ENCODE measurements at regions not wholly inside any gene's neighbourhood (a gene's known extent, or its start where the extent isn't known, plus 50 kb on each side); places are given as distances from the start of the nearest gene placed in this dataset.
"Not testable (repeated sequence)": the region's sequence is repeated elsewhere in the genome, so short reads cannot be mapped to it uniquely, and the experiment has no call there.

DNA sequence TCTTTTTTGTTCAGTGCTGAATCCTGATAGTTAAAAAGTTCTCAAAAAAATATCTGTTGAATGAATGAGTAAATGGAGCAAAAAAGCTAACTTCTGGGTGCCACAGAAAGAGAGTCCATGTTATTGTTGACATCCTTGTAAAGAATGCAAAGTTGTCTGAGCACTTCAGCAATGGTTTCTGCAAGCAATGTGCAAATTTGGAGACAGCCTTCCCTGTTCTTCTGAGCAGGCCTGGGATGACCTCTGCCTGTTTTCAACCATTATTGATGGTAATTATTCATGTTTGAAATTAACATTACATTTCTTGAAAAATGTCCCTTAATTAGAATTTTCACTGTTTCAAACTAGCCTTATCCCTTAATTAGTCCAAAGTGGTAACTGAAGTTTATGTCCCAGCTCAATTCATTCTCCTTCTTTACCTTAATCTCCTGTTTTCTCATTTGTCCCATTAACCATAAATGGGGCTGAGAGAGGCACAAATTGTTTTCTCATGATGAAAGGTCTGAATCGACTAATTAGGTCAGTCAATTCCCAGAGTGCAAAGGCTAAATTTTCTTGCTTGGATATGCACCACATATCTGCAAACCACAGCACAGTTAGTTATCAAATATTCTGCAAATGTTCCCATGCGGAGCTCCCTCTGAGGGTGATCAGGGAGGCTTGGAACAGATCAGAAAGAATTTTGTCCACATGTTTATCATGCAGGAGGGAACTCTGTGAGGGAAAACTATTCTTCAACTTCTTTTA, 139.4 kb upstream of the KRR1 start:
- FAIRE-seq (no peak), DNase-seq (ENCODE audit: insufficient read length) (no peak)
- TF ChIP-seq POLR2A (IDR thresholded peaks at IDR 0.05; ENCODE audit: low read depth, low read length) (no peak), TAF1 (IDR thresholded peaks at IDR 0.05; ENCODE audit: borderline replicate concordance, low read depth, low read length) (no peak), POLR2AphosphoS5 (IDR thresholded peaks at IDR 0.05; ENCODE audit: low read depth, low read length) (no peak)

DNA sequence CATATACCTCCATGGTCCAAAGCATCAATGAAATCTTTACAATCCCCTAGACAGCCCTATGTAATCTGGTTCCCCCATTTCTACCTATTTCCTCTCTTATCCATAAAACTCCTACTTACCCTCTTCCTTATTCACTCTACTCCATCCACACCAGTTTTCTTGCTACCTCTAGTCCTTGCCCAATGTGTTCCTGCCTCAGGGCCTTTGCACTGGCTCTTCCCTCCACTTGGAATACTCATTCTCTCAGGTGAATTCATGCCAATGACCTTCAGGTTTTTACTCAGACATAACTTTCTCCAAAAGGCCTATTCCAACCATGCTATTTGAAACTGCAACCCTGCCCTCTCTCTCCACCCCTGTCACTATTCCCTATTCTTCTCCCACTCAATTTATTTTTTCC, 138.7 kb upstream of the KRR1 start:
- TF ChIP-seq TAF1 (IDR thresholded peaks at IDR 0.05; ENCODE audit: borderline replicate concordance, low read depth, low read length) = no peak
- TF ChIP-seq POLR2A (IDR thresholded peaks at IDR 0.05; ENCODE audit: low read depth, low read length) = no peak
- TF ChIP-seq POLR2AphosphoS5 (IDR thresholded peaks at IDR 0.05; ENCODE audit: low read depth, low read length) = no peak
- DNase-seq (ENCODE audit: insufficient read length) = no peak
- no peak for FAIRE-seq

DNA sequence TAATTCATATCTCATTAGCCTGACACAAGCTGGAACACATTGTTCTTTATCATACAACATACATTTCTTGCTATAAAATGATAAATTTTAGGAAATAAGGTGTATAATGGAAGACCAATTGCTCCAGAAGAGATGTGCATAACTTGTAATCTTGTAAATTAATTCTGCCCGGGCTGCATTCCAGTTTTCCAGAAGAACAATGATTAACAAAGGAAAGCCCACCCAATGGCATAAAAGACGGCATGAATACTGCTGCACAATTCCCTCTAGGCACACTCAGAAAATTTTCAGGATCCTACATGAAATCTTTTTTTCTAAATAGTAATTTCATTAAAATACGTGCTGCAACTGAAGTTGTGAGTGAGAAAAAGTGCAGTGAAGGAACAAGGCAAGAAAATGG, 137.4 kb upstream of the KRR1 start:
- FAIRE-seq (no peak), DNase-seq (ENCODE audit: insufficient read length) (no peak)
- TF ChIP-seq POLR2AphosphoS5 (IDR thresholded peaks at IDR 0.05; ENCODE audit: low read depth, low read length) = no peak
- no peak for TF ChIP-seq POLR2A (IDR thresholded peaks at IDR 0.05; ENCODE audit: low read depth, low read length)
- no peak for TF ChIP-seq TAF1 (IDR thresholded peaks at IDR 0.05; ENCODE audit: borderline replicate concordance, low read depth, low read length)

DNA sequence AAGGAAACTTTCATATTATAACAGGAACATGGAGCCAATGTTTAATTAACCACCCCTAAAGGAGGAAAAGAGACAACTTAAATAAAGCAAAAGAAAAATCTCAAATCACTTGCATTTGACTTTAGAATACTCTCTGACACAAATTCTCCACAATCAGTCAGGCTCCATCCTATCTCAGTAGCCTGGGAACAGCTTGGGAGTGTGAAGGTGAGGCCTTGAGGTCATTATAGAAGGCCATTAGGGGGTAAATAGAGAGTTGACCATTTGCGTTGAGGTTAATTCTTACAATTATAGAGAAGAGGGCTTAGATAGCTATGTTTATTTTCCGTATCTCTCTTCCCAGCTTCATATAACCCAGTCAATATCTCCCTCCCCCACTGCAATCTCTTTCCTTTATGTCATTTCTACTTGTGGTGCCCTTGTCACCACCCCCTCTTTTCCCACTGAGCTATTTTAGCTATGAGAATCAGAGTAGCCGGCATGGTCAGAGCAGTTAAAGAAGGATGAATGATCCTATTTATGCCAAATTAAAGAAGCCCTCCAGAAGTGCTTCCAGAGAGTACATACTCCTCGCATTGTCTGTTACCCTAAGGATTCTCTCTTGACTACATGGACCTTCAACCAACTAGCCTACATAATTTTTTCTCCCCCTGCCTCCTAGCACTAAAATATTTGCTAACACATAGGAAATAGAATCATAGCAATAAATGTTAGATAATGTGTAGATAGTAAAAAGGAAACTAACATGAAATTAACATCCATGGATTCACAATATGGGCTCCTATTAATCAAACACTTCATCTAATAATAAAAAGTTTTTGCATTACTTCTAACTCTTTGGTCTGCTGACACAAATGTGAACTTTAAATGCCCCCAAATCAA, 135.2 kb upstream of the KRR1 start:
- FAIRE-seq = no peak
- no peak for TF ChIP-seq POLR2A (IDR thresholded peaks at IDR 0.05; ENCODE audit: low read depth, low read length)
- TF ChIP-seq POLR2AphosphoS5 (IDR thresholded peaks at IDR 0.05; ENCODE audit: low read depth, low read length) = no peak
- TF ChIP-seq TAF1 (IDR thresholded peaks at IDR 0.05; ENCODE audit: borderline replicate concordance, low read depth, low read length) = no peak
- no peak for DNase-seq (ENCODE audit: insufficient read length)

DNA sequence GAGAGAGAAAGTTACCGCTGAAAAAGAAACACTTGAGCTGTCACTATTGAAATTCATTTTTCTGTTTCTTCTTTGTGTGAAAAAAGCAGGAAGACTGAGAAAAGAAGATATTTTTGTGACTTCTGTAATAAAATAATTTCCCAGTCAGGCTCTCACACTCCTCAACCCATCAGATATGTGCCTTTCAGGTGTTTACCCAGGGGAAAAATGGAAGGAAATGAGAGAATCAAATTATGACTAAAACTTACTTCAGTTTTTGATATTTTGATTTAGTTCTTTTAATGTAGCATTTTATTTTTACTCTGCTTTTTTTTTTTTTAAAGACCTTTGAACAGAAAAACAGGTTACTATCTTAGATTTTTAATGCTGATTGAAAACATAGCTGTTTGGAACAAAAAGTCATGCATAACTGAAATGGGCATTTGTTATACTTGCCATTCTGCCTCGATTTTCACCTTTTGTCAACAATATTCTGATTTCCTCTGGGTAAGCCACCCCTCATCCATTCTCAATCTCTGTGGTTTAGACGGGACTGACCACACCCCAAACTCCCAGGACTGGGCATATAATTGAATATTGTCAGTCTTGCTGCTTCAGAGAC, 133.2 kb upstream of the KRR1 start:
- no peak for FAIRE-seq
- no peak for TF ChIP-seq TAF1 (IDR thresholded peaks at IDR 0.05; ENCODE audit: borderline replicate concordance, low read depth, low read length)
- TF ChIP-seq POLR2AphosphoS5 (IDR thresholded peaks at IDR 0.05; ENCODE audit: low read depth, low read length) = no peak
- no peak for TF ChIP-seq POLR2A (IDR thresholded peaks at IDR 0.05; ENCODE audit: low read depth, low read length)
- DNase-seq (ENCODE audit: insufficient read length) = no peak

DNA sequence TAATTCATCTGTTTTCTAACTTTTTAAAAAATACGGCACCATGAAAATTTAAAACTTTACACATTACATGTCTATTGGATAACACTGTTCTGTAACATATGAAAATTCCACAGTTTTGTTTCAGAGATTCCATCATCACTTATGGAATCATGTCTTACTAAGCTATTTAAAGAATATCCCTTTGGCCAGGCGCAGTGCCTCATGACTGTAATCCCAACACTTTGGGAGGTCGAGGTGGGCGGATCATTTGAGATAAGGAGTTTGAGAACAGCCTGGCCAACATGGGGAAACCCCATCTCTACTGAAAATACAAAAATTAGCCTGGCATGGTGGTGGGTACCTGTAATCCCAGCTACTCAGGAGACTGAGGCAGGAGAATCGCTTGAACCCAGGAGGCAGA, 131.7 kb upstream of the KRR1 start:
- not testable (repeated sequence) for FAIRE-seq; DNase-seq (ENCODE audit: insufficient read length)

DNA sequence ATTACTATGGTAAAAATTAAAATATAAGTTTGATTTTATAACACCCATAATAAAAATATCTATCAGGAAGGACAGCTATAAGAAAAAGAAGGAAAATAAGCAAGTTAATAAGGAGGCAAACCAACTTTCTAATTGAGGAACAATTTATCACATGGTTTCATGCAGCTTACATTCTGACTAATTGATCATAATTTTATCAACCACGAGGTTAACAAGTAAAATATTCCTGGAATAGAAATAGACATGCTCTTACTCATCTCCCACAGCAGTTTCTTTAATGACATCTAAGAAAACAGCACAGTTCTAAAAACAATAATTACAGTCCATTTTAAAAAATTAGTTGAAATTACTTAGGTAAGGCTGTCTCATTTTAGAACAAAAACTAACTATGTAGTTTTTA, 130.8 kb upstream of the KRR1 start:
- no peak for TF ChIP-seq POLR2A (IDR thresholded peaks at IDR 0.05; ENCODE audit: low read depth, low read length)
- TF ChIP-seq POLR2AphosphoS5 (IDR thresholded peaks at IDR 0.05; ENCODE audit: low read depth, low read length) = no peak
- no peak for TF ChIP-seq TAF1 (IDR thresholded peaks at IDR 0.05; ENCODE audit: borderline replicate concordance, low read depth, low read length)
- no peak for DNase-seq (ENCODE audit: insufficient read length)
- FAIRE-seq = peak; percentile 27

DNA sequence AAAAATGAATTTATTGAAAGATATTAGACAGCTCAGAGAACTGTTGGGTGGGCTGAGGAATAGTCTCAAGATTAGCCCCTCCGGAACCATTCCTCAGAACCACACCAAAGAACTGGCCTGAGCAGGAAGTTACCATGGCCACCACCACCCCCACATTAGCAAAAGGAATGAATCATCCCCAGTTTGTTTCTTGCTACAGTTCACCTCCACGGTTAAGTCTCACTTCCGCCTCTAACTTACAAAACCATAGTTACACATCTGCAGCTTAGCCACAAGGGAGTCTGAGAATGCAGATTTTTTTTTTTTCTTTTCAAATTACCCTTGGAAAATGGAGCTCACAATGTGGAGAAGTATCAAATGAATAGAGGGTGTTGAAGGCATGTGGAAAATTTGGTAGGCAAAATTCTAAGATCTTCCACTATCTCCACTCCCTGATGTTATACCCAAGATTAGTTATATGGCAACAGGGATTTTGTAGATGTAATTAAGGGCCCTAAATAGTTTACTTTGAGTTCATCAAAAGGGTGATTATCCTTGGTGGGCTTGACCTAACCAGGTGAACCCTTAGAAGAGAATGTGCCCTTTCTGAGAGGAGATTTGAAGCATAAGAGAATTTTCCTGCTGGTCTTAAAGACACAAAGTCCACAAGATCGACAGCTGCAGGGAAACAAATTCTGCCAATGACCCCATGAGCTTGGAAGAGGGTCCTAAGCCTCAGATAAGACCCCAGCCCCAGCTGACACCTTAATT, 129.8 kb upstream of the KRR1 start:
- TF ChIP-seq POLR2A (IDR thresholded peaks at IDR 0.05; ENCODE audit: low read depth, low read length) (no peak), TAF1 (IDR thresholded peaks at IDR 0.05; ENCODE audit: borderline replicate concordance, low read depth, low read length) (no peak), POLR2AphosphoS5 (IDR thresholded peaks at IDR 0.05; ENCODE audit: low read depth, low read length) (no peak)
- peak; percentile 92 for FAIRE-seq
- DNase-seq (ENCODE audit: insufficient read length) = peak; percentile 21

DNA sequence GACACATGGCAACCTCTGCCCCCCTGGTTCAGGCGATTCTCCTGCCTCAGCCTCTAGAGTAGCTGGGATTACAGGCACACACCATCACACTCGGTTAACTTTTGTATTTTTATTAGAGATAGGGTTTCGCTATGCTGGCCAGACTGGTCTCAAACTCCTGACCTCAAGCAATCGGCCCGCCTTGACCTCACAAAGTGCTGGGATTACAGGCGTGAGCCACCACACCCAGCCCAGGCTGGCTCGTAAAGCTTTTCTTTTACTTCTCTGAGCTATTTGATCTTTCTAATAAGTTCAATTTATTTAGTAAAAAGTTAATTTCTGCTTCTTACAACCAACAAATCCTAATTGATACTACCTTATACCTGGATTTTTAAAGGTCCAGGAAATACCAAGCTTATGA, 127.4 kb upstream of the KRR1 start:
- DNase-seq (ENCODE audit: insufficient read length) (no peak), FAIRE-seq (no peak)
- TF ChIP-seq POLR2AphosphoS5 (IDR thresholded peaks at IDR 0.05; ENCODE audit: low read depth, low read length) (no peak), TAF1 (IDR thresholded peaks at IDR 0.05; ENCODE audit: borderline replicate concordance, low read depth, low read length) (no peak), POLR2A (IDR thresholded peaks at IDR 0.05; ENCODE audit: low read depth, low read length) (no peak)

DNA sequence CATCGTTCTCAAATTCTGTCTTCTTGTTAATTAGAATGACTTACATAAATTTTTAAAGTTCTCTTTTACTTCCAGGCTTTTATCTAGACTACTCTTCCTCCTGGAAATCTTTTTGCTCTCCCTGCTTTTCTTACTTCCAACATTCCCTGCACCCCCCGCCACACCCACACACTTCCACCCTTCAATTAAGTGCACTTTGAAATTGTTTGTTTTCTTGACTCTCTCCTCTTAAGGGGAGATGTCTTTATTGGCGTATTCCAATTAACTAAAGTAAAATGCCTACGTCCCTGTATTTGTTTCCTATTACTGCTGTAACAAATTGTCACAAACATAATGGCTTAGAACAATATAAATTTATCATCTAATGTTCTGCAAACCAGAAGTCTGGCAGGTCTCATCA, 125.2 kb upstream of the KRR1 start:
- TF ChIP-seq POLR2AphosphoS5 (IDR thresholded peaks at IDR 0.05; ENCODE audit: low read depth, low read length) (no peak), TAF1 (IDR thresholded peaks at IDR 0.05; ENCODE audit: borderline replicate concordance, low read depth, low read length) (no peak), POLR2A (IDR thresholded peaks at IDR 0.05; ENCODE audit: low read depth, low read length) (no peak)
- FAIRE-seq (no peak), DNase-seq (ENCODE audit: insufficient read length) (no peak)

Measured in GM12892 (cell line).